CD8-positive, alpha-beta memory T cell (primary cell): ENCODE measurements at regions not wholly inside any gene's neighbourhood (a gene's known extent, or its start where the extent isn't known, plus 50 kb on each side); places are given as distances from the start of the nearest gene placed in this dataset.
"Not testable (repeated sequence)": the region's sequence is repeated elsewhere in the genome, so short reads cannot be mapped to it uniquely, and the experiment has no call there.

Experiments used
- CTCF ChIA-PET: fragments of 350-600 bp; sonication (Branson Sonifier 250); formaldehyde crosslinking; loops from one replicate; lab custom pipeline; 2021; ENCODE audit warnings: antibody characterized with exemption; lab: Charles Lee
- POLR2A ChIA-PET: fragments of 350-600 bp; sonication (Branson Sonifier 250); formaldehyde crosslinking; loops from one replicate; lab custom pipeline; 2021; ENCODE audit warnings: antibody characterized with exemption; lab: Charles Lee
- DNase-seq, 5 donors: peaks; one replicate each; pipeline versions ENCODE4 v3.0.0 to v3.0.0-alpha.2; 2020 to 2022; ENCODE audit warnings: mixed read lengths in 1 of 5
- H3K27ac ChIP-seq: one replicate; pipeline ENCODE4 v1.7.0; 2013; ENCODE audit warnings: low read depth, mild to moderate bottlenecking, low read length, moderate library complexity
- H3K27me3 ChIP-seq: 2 replicates; pipeline ENCODE4 v1.7.0; 2013; ENCODE audit warnings: low read length, mild to moderate bottlenecking; ENCODE audit not compliant: insufficient read depth, poor library complexity, severe bottlenecking
- H3K36me3 ChIP-seq: 2 replicates; pipeline ENCODE4 v1.7.0; 2013; ENCODE audit warnings: mild to moderate bottlenecking, low read length, moderate library complexity; ENCODE audit not compliant: insufficient read depth
- H3K4me1 ChIP-seq: 2 replicates; pipeline ENCODE4 v1.7.0; 2013; ENCODE audit warnings: mild to moderate bottlenecking, low read length, moderate library complexity; ENCODE audit not compliant: insufficient read depth
- H3K4me3 ChIP-seq: 2 replicates; pipeline ENCODE4 v1.7.0; 2013; ENCODE audit warnings: mild to moderate bottlenecking, low read length
- H3K9me3 ChIP-seq: 2 replicates; pipeline ENCODE4 v1.7.0; 2013; ENCODE audit warnings: mild to moderate bottlenecking, low read length
- H3K27ac Mint-ChIP-seq, 8 donors: one replicate each; pipeline ENCODE4 v1.8.0; 2020 to 2021; ENCODE audit warnings: mixed read lengths in 8 of 8, mild to moderate bottlenecking in 6 of 8, inconsistent platforms in 3 of 8, moderate library complexity in 3 of 8
- H3K27me3 Mint-ChIP-seq, 2 donors: one replicate each; pipeline ENCODE4 v1.8.0; 2020 to 2021; ENCODE audit warnings: mixed read lengths in 2 of 2, mild to moderate bottlenecking in 1 of 2, moderate library complexity in 1 of 2
- H3K36me3 Mint-ChIP-seq, 3 donors: one replicate each; pipeline ENCODE4 v1.8.0; 2020 to 2021; ENCODE audit warnings: mixed read lengths in 3 of 3, inconsistent platforms in 1 of 3, mild to moderate bottlenecking in 1 of 3
- H3K4me1 Mint-ChIP-seq, 3 donors: one replicate each; pipeline ENCODE4 v1.8.0; 2020 to 2021; ENCODE audit warnings: mixed read lengths in 3 of 3, inconsistent platforms in 1 of 3, mild to moderate bottlenecking in 1 of 3
- H3K4me3 Mint-ChIP-seq, 7 donors: one replicate each; pipeline ENCODE4 v1.8.0; 2020 to 2021; ENCODE audit warnings: mixed read lengths in 7 of 7, mild to moderate bottlenecking in 6 of 7, moderate library complexity in 4 of 7, inconsistent platforms in 2 of 7
- H3K9me3 Mint-ChIP-seq, 5 donors: one replicate each; pipeline ENCODE4 v1.8.0; 2020 to 2022; ENCODE audit warnings: mixed read lengths in 5 of 5, mild to moderate bottlenecking in 3 of 5, moderate library complexity in 2 of 5, inconsistent platforms in 1 of 5

DNA sequence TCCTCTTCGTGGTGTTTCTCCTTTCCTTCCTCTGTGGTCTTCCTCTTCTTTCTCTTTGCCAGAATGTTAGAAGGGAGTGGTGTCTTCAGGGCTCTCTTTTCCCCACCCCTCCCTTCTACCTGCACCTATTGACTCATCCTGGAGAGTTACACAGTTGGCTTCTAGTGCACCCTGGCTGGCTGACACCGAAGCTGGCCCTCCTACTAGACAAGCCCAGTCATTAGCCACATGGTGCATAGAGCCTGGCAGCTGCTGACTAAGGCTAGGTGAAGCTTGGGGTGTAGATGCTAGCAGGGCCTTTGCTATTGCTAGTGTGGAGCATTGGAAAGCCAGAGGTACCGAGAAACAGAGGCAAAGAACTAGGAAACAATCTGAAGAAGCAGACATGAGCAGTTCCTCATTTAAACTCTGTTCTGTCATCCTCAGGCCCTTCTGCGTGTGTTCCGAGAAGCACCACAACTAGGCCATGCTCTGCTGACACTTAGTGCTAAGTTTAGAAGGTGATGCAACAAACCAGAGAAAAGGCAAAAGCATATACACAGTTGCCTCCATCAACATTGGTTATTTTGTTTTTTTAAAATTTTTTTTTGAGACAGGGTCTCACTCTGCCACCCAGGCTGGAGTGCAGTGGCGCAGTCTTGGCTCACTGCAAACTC is 213.9 kb downstream of the BAMBI start:
- Histone ChIP-seq H3K9me3 (no peaks in the 10 kb centered on the region), H3K27ac (no peak overlapping the region), H3K27me3 (no peaks in the 10 kb centered on the region), H3K36me3 (no peaks in the 10 kb centered on the region), H3K4me3 (no peak overlapping the region), H3K4me1 (no peaks in the 10 kb centered on the region)
- Mint-ChIP-seq H3K9me3 (no peaks in the 10 kb centered on the region), H3K4me1 (no peaks in the 10 kb centered on the region), H3K4me3 (no peak overlapping the region), H3K27ac (no peak overlapping the region), H3K36me3 (no peaks in the 10 kb centered on the region), H3K27me3 (peaks cover 0 to 4% of the 10 kb centered on the region in 2 donors)
- CTCF ChIA-PET: no interaction called here
- POLR2A ChIA-PET: no interaction called here
- no peak for DNase-seq

DNA sequence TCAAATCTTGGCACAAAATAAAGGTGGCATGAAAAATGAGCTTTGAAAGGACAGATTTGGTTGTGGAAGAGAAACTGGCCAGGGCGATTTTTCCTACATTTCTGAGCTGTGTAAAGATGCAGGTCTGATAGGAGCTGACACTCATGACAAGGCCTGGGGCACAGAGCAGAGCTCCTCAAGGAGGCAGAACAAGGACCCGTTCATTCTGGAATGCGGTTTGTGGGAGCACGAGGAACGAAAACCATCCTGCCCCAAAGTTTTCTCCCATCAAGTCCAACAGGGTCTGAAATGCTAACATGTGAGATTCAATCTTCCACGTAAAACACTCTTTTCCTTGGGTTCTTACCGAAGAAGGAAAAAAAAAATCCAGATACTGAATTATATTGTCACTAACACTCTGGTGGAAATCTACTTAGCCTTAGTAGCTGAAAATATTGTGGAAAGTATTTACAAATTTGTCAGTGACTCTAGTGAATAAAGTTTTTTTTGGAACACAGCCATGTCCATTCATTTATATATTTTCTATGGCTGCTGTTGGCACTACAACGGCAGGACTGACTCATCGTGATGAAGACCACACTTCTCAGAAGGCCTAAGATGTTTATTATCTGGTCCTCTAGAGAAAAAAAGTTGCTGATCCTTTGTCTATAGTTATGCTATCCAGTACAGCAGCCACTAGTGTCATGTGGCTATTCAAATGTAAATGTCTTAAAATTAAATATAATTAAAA is 215.7 kb downstream of the BAMBI start:
- Histone ChIP-seq H3K4me3 (no peak overlapping the region), H3K36me3 (no peaks in the 10 kb centered on the region), H3K27ac (no peak overlapping the region), H3K9me3 (no peaks in the 10 kb centered on the region), H3K4me1 (no peaks in the 10 kb centered on the region), H3K27me3 (no peaks in the 10 kb centered on the region)
- ChIA-PET CTCF (no interaction called here), POLR2A (no interaction called here)
- no peaks in the 10 kb centered on the region for H3K27me3 Mint-ChIP-seq
- no peak overlapping the region for H3K4me3 Mint-ChIP-seq
- H3K4me1 Mint-ChIP-seq: no peaks in the 10 kb centered on the region
- no peaks in the 10 kb centered on the region for H3K9me3 Mint-ChIP-seq
- no peak overlapping the region for H3K27ac Mint-ChIP-seq
- no peaks in the 10 kb centered on the region for H3K36me3 Mint-ChIP-seq
- DNase-seq: no peak

DNA sequence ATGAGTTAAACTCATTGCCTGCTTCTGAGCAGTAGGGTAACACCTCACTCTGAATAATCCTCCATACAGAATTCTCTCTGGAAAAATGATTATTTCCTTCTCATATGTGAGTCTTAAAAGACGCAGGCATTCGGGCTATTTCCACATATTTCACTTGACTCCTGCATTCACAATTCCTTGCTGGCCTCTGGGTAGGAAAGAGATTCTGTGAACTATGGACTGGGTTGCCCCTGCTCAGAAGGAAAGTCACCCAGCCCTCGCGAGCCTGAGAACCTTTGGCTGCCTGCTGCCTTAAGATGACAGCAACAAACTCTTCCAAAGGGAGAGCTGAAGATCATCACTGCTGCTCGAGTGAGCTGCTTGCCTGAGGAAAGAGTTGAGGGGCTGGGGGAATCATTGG is 216.8 kb downstream of the BAMBI start:
- Mint-ChIP-seq H3K27me3 (no peaks in the 10 kb centered on the region), H3K36me3 (no peaks in the 10 kb centered on the region), H3K4me3 (no peak overlapping the region), H3K9me3 (no peaks in the 10 kb centered on the region), H3K27ac (no peak overlapping the region), H3K4me1 (no peaks in the 10 kb centered on the region)
- ChIA-PET POLR2A (no interaction called here), CTCF (no interaction called here)
- Histone ChIP-seq H3K36me3 (no peaks in the 10 kb centered on the region), H3K27me3 (no peaks in the 10 kb centered on the region), H3K9me3 (no peaks in the 10 kb centered on the region), H3K4me1 (no peaks in the 10 kb centered on the region), H3K27ac (no peak overlapping the region), H3K4me3 (no peak overlapping the region)
- no peak for DNase-seq

DNA sequence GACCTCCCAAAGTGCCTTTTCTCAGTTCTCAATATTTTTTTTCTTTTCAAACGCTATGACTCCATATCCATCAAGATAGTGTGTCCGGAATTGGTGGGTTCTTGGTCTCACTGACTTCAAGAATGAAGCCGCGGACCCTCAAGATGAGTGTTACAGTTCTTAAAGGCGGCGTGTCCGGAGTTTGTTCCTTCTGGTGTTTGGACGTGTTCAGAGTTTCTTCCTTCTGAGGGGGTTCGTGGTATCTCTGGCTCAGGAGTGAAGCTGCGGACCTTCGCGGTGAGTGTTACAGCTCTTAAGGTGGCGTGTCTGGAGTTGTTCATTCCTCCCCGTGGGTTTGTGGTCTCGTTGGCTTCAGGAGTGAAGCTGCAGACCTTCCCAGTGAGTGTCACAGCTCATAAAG is 218.3 kb downstream of the BAMBI start:
- H3K4me3 Mint-ChIP-seq, POLR2A ChIA-PET: not testable (repeated sequence)

DNA sequence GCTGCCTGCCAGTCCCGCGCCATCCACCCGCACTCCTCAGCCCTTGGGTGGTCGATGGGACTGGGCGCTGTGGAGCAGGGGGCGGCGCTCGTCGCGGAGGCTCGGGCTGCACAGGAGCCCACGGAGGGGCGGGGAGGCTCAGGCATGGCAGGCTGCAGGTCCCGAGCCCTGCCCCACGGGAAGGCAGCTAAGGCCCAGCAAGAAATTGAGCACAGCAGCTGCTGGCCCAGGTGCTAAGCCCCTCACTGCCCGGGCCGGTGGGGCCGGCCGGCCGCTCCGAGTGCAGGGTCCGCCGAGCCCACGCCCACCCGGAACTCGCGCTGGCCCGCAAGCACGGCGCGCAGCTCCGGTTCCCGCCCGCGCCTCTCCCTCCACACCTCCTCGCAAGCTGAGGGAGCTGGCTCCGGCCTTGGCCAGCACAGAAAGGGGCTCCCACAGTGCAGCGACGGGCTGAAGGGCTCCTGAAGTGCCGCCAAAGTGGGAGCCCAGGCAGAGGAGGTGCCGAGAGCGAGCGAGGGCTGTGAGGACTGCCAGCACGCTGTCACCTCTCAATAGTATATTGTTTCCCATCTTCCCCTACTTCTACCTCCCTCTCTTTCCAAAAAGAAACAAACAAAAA is 219.6 kb downstream of the BAMBI start:
- CTCF ChIA-PET, H3K27me3 Mint-ChIP-seq, H3K27ac Mint-ChIP-seq, H3K9me3 Mint-ChIP-seq, H3K4me3 Mint-ChIP-seq, POLR2A ChIA-PET, H3K9me3 ChIP-seq, H3K36me3 Mint-ChIP-seq, H3K4me1 ChIP-seq, H3K4me3 ChIP-seq, H3K27ac ChIP-seq, DNase-seq, H3K36me3 ChIP-seq, H3K27me3 ChIP-seq, H3K4me1 Mint-ChIP-seq: not testable (repeated sequence)

More for the DNA sequence above, 218.3 kb downstream of the BAMBI start:
- H3K36me3 ChIP-seq, CTCF ChIA-PET, H3K9me3 ChIP-seq, H3K4me1 ChIP-seq, H3K27ac Mint-ChIP-seq, H3K27me3 ChIP-seq, H3K27ac ChIP-seq, H3K36me3 Mint-ChIP-seq, DNase-seq, H3K27me3 Mint-ChIP-seq, H3K4me3 ChIP-seq, H3K4me1 Mint-ChIP-seq, H3K9me3 Mint-ChIP-seq: not testable (repeated sequence)

DNA sequence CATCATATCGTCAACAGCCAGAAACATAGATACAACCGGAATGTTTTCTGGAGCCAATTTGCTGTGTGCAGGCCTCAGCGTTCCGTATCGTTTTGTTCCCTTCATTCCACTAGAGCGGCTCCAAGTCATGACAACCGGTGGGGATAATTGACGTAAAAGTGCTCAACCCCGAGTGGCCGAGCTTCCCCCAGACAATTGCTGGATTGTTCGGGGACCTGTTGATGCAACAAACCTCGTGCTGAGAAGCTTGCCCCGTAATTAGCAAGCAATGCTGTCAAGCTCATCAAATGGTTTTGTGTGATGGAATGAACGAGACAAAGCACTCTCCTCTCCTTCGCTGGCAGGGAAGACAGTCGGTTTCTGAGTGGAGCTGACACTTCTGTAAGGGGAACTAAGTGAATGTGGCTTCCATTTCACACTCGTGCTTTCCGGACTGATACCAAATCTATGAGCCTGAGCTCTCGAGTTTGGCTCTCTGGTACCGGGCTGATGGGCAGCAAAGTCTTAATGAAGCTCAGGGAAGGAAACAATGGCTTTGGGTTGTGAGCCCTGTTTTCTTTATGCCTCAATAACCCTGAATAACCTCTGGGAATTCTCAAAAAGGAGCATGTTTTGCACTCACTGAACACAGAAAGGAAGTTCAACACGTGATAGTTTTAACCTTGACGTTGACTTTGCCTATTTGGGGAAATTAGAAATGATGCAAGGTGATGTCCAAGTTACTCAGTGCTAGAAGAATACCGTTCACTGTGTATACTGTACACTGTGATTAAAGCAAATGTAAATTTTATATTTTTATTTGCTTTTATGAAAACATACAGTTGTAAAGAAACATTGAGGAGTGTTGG is 220.5 kb downstream of the BAMBI start:
- H3K4me3 ChIP-seq: no peak overlapping the region
- Mint-ChIP-seq H3K4me1 (no peaks in the 10 kb centered on the region), H3K4me3 (no peak overlapping the region), H3K27me3 (no peaks in the 10 kb centered on the region), H3K36me3 (no peaks in the 10 kb centered on the region), H3K9me3 (no peaks in the 10 kb centered on the region), H3K27ac (no peak overlapping the region)
- DNase-seq: no peak
- H3K27ac ChIP-seq: no peak overlapping the region
- H3K4me1 ChIP-seq: no peaks in the 10 kb centered on the region
- CTCF ChIA-PET: no interaction called here
- no peaks in the 10 kb centered on the region for H3K36me3 ChIP-seq
- POLR2A ChIA-PET: no interaction called here
- no peaks in the 10 kb centered on the region for H3K9me3 ChIP-seq
- H3K27me3 ChIP-seq: no peaks in the 10 kb centered on the region

DNA sequence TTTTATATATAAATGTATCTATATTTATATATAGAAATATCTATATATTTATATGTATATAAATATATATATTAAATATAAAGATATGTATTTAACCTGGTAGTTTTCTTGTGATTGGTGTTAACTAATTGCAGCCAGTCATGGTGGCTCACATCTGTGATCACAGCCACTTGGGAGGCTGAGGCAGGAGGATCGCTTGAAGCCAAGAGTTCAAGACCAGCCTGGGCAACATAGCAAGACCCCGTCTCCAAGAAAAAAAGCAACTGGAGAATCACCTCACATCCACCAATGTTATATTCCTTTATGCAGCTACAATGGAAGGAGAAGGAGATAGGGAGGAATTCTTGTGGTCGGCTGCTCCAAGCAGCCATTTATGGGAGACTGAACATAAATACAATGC is 224.9 kb downstream of the BAMBI start:
- Histone ChIP-seq H3K4me3 (no peak overlapping the region), H3K9me3 (no peaks in the 10 kb centered on the region), H3K27ac (no peak overlapping the region), H3K36me3 (no peaks in the 10 kb centered on the region), H3K27me3 (no peaks in the 10 kb centered on the region), H3K4me1 (no peaks in the 10 kb centered on the region)
- H3K4me3 Mint-ChIP-seq: no peak overlapping the region
- DNase-seq: no peak
- no peak overlapping the region for H3K27ac Mint-ChIP-seq
- no peaks in the 10 kb centered on the region for H3K36me3 Mint-ChIP-seq
- ChIA-PET CTCF (no interaction called here), POLR2A (no interaction called here)
- no peaks in the 10 kb centered on the region for H3K4me1 Mint-ChIP-seq
- H3K27me3 Mint-ChIP-seq: no peaks in the 10 kb centered on the region
- H3K9me3 Mint-ChIP-seq: no peaks in the 10 kb centered on the region

DNA sequence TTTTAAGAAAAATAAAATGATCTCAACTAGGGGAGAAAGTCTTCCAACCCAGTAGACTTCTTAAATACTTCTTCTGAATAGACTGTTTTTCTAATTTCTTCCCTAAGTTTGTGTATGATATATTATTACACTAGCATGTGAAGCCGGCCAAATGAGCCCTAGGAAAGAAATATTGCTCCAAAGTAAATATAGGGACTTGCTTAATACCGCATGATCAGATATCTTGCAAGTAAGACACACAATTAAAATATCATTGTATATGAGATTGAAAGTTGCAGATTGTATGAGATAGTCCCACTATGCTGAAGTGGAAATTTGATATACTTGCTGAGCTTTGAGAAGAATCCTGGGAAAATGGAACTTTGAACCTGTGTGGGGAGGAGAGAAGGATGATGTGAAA is 225.7 kb downstream of the BAMBI start:
- ChIA-PET CTCF (no interaction called here), POLR2A (no interaction called here)
- H3K9me3 Mint-ChIP-seq: no peaks in the 10 kb centered on the region
- Histone ChIP-seq H3K4me1 (no peaks in the 10 kb centered on the region), H3K9me3 (no peaks in the 10 kb centered on the region), H3K4me3 (no peak overlapping the region), H3K27ac (no peak overlapping the region), H3K27me3 (no peaks in the 10 kb centered on the region), H3K36me3 (no peaks in the 10 kb centered on the region)
- no peaks in the 10 kb centered on the region for H3K36me3 Mint-ChIP-seq
- no peak for DNase-seq
- no peaks in the 10 kb centered on the region for H3K27me3 Mint-ChIP-seq
- H3K4me3 Mint-ChIP-seq: no peak overlapping the region
- no peak overlapping the region for H3K27ac Mint-ChIP-seq
- no peaks in the 10 kb centered on the region for H3K4me1 Mint-ChIP-seq
